ENCODE measurements at regions not wholly inside any gene's neighbourhood (a gene's known extent, or its start where the extent isn't known, plus 50 kb on each side); places are given as distances from the start of the nearest gene placed in this dataset.

DNA sequence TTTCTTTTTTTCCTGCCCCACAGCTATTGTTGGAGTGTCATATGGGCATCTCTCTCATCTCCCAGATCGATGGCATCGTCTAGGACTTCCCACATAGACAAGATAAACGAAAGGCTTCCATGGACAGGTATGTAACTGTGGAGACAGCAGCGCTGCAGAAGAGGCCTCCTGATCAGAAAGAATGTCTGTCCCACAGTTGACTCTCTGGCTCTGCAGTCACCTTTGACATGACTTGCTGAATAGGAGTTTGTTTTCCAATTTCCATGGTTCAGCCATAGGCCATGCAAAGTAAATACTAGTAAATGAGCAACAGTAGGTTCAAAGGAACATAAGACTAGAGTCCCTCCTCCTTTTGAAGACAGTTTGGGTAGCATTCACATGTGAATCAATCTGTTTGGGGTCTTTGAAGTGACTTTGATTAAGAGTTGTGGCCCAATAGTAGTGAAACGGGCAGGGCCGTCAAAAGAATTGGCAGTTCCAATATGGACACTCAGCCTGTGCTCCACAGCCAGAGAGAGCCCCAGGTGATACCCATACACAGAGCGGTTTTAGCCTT is 134.7 kb upstream of the IFNGR1 start:
- no peak for DNase-seq

DNA sequence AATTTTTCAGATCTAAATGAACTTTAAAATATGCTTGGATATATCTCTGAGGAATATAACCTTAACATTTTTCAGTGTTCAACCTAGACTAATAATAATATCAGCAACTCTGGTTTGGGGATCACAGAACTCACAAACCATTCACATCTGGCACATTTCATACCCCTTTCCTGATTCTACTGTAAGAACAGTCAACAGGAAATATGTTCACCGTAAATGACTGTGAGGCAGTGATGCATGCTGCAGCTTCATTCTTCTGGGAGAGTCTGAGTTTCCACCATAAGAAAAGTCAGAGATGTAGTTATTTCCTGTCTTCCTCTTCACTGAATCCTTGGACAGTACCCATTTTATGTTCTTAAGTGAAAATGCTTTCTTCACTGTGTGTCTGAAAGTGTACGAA is 134.2 kb upstream of the IFNGR1 start:
- DNase-seq, result no peak

DNA sequence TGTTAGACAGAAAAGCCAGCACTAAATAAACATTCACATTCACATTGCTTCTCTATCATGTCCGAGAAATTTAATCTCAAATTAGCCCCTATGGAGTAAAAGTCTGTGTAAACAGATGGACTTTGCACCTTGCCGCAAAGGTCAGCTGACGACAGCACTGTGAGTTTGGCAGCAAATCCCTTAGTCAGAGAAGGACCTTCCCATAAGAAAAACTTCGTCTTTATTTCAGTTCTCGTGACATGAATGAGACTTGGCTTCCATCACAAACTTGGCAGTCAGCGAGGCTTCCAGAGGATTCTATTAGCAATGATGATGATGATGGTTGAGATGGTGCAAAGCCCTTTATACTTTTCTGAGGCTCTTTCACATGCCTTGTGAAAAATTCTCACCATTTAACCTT is 133.7 kb upstream of the IFNGR1 start:
- no peak for DNase-seq

DNA sequence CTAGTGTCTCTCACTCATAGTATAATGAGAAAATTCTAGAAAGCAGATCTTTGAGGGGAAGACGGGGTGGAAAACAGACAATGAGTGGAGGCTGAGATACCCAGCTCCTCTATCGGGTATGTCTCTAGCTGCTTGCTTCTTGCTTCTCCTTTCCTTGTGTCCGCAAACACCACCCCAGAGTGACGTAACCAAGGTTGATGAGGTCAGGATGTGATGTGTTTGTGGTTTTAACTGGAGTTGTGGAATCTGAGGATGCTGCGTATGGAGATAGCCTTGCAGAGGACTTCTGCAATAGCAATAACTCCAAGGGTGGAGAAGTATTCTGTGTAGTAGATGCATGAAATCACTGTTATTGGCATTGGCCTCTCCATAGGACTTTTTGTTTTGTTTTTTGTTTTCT is 132.7 kb upstream of the IFNGR1 start:
- no peak for DNase-seq

DNA sequence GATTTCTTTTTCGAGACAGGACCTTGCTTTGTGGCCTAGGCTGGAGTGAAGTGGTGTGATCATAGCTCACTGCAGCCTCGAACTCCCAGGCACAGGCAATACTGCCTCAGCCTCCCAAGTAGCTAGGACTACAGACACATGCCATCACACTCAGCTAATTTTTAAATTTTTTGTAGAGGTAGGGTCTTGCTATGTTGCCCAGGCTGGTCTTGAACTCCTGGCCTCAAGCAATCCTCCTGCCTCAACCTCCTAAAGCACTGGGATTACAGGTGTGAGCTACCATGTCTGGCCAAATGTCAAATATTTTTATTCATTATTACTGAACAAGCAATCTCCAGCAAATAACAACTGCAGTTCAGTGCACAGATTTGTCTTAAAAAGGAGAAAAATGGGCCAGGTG is 131.7 kb upstream of the IFNGR1 start:
- no peak for DNase-seq

DNA sequence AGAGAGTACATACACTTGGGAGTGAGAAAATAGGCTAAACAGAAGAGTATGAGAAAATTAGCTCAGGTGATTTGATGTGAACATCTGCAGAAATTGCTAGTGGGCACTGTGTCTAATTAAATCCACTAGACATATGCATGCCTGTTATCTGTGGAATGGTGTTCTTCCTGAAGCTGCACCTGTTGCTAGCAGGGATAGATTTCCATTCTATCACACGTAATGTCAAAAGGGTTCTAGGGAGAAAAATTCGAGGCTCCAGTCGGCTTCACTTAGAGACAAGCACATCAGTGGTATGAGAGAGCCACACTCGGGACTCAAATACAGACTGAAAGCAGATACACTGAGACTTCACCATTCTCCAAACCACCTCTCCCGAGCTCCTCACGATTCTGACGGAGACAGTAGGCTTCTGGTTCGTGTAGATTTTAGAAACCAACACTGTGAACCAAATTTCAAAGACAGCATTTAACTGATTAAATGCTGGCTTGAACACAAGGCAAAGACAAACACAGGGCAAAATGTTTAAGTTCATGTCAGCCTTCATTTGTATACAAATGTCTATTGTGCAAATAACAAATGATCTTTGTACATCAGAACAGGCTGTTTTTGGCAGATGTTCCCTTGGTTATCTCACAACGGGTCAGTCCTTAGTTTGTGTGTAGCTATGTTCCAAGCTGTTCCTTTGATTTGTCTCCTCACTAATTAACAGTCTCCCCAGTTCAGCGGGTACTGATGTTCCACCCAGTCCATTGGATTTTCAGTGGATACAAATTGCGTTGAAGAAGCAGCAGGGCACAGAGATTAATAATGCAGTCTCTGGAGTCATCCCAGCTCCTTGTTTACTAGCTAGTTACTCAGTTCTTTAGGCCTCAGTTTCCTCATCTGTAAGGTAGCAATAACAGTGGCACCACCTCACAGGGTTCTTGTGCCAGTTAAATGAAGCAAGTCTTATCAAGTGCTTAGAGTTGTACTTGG is 131.0 kb upstream of the IFNGR1 start:
- DNase-seq, result no peak

DNA sequence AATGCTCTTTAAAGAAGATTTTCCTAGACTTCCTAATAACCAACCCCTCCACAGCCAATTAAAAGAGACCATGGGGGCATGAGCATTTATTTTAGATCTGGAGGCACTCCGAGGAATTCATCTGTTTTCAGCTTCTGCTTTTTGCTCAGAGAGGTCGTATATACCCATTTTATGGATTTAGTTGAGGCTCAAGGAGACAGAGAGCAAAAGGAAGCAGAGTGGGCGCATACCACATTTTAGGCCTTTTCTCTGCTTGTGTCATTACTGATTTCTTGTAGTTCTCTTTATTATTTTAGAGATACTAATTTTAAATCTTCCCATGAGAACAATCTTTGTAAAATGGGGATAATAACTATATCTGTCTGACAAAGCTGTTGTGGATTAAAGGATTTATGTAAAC is 129.6 kb upstream of the IFNGR1 start:
- DNase-seq, result no peak

DNA sequence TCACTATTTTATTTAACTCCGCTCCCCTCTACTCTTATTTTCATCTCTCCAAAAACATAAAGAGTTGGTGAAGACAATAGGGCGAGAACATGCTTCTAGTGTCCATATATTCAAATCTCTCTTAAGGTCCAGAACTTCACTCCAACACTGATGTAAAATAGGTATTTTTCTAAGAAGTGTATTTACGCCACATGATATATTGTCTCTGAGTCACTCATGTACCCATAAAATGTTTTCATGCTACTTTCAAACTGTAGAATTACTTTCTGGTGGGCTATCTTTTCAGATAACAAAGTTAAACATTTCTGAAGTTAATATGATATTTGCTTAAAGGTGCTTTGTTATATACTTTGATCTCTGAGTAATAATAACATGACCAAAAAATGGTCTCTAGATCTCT is 124.1 kb upstream of the IFNGR1 start:
- DNase-seq, result no peak

DNA sequence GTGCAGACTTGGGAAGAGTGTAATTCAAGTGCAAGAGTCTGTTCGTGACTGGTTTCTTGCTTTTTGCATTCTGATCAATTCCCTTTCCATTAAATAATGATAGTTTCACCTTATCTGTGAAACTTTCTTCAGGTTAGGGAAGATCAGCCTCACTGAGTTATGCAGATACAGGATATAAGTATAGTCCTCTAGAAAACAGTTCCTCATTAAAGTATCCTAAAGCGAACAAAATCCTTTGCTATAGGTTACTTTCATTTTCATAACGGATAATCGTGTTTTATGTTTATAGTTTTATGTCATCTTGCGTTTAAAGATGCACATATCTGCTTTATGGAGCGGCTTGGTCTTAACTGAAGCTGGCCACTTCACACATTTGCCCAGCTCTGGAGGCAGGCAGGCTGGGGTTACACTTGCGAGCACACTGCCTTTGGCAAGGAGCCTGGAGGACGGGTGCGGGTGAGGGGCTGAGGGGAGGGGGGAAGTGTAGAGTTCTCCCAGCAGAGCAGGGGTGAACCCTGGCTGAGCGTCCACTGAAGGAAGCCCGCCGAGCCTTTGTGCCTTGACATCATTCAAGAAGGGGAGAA is 123.5 kb upstream of the IFNGR1 start:
- DNase-seq, result no peak

DNA sequence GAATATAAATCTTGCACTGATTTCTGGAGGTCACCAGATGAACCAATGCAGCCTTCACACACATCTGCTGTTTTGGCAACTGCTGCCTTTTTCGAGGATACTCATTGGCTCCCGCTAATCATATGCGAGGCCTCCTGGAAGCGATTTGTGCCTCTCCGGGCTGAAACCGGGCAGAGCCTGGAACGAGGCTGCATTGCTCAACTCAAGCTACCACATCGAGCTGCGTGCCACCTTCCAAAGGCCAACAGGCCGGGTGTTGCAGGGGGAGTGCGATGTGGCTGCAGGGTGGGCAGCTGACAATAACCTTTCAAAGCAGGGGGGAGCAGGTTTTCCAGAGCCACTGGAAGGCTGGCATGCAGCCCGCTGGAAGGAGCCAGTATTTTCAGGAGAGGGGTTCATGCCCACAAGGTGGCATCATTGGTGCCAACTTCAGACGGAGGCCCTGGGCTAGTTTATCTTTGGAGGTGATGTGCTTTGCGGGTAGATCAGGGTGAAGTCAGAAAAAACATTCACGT is 122.6 kb upstream of the IFNGR1 start:
- DNase-seq, result no peak

DNA sequence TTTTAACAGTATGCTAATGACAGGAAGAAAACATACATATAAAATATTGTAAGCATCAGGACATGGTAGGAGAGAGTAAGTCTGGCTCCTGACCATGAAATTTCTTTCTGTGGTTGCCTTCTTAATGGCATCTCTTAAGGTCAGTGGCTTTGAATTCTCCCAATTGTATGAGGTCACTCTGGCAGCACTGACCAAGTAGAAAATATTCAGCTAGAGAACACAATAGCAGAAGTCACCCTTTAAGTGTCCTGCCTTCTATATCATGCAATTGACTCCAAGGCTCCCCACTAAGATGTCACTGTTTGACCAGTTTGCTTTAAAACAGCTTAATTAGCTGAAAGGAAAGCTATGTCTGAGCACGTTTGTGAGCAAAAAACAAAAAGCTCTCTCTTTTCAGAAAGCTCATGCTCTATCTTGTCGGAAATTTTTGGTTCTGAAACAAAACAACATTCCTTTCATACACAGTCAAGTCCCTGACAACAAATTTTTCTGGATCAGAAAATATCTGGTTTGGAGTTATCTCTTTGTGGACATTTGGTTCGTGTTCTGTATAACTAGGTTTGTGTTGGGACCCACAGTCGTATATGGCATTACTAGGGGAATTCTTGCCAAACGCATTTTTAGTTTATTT is 120.9 kb upstream of the IFNGR1 start:
- no peak for DNase-seq

DNA sequence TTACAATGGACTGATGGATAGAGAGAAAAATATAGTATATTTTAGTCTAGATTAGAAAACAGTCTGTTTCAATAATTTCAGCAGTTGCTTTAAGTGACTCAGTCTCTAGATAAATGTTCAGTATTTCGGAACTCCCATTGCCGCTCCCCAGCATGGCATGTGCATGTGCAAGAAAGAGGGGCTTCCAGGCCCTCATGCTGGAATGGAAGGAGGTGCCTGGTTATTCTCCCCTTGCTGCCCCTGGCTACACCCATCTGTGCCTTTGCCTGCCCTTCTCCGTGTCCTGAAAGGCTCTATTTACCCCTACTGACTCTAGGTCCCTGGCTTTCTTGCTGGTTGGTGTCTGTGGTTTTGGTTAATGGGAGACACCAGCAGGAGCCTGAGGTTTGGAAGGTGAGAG is 115.7 kb upstream of the IFNGR1 start:
- no peak for DNase-seq

DNA sequence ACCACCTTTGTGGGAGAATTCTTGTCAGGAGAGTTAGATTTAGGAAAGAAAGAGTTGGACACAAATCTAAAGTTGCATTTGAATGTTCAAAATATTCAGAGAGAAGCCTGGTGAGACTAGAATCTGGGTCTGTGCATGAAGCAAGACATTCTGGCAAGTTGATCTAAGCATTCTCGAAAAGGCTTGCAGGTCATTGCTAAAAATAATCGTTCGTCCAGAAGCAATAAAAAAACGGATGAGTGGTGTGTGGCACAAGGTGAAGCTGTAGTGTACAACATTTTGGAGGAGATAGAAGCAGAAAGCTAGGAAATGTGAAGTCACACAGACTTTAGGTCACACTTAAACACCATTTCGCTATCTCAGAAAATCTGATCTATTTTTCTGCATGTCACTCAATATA is 114.9 kb upstream of the IFNGR1 start:
- DNase-seq, result no peak

DNA sequence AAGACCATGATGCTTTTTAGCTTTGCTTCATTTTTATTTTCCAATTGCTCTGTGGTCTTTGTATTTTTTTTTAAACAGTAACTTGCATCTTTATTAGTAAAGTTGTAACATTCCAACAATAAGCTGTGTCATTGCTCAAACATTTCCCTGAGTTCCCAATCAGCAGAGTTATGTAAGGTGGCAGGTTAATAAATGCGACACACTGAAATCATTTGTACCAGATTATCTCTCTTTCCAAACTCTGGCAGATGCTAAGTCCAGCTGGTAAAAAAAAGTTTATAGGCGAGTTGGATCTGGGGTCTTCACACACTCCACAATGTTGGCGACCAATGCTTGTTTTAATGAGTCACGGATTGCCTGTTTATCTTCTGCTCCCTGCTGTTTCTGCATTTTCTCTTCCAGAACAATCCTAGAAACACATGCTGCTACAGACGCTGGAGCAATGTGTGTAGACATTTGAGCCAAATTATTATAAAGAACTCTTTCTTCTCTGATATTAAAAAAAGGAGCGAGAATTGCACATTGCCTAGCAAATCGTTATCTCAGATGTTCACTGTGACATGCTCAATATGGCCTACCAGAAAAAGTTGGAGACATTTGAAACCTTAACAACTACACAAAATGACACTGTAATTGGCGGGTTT is 113.6 kb upstream of the IFNGR1 start:
- DNase-seq, result no peak

DNA sequence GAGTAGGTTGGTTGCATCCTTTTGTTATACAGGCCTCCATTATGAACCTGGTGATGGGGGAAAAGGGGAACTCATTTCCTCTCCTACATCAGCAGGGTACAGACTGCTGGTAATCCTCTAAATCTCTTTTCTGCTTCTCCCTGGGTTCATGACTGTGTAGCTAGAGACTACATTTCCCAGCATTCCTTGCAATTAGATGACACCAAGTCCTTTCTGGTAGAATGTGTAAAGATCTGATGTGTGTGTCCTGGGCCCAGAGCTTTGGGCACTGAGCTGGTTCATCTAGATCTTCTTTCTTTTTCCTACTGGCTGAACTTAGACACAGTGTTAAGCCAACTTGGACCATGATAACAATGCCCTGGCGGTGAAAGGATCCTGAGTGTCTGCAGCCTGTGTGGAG is 104.7 kb upstream of the IFNGR1 start:
- no peak for DNase-seq

DNA sequence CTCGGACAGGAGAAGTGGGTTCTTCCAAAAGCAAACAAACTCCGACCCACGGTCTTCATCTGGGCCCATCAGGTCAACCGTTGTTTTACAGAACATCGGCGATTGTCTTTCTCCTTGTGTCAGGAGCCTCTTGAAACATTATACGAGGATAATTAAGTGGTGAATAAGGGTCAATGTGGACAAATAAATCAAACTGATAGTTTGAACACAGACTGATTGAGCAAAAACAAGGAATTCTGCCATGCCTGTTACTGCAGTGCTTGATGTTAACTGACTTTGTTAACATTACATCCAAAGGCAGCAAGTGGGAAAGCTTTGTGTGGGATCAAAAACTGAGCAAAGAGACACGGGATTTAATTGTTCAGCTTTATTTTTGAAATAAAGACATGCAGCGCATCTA is 101.1 kb upstream of the IFNGR1 start:
- DNase-seq, result peak; percentile 71

DNA sequence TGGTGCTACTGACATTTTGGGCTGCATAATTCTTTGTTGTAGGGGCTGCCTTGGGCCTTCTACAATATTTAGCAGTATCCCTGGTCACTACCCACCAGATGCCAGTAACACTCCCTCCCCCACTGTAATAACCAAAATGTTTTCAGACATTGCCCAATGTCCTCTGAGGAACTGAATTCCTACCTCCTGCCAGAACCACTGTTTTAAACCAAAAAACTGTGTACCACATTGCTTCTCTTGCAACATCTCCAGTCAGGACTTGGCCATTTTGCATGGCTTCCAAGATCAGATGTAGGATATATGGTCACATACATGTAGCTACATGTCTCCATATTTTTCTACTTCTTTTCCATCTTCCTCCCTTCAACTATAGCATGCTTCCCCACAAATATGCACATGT is 97.4 kb upstream of the IFNGR1 start:
- DNase-seq, result no peak

DNA sequence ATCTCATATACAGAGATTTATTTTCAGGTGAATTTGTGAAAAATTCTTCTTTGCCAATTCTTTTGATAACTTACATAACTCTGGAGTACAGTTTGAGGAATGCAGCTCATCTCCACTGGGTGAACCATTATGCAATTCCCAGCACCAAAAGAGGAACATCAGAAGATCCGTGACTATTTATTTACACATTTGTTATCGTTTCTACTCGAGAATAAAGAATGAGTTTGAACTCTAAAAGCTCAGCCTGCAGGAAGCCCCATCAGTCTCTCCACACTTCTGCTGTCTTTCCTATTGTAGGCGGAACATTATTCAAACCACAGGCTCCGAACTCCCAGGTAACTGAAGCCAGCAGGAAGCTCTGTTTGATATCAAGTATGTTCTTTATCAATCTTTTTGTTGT is 95.9 kb upstream of the IFNGR1 start:
- no peak for DNase-seq

DNA sequence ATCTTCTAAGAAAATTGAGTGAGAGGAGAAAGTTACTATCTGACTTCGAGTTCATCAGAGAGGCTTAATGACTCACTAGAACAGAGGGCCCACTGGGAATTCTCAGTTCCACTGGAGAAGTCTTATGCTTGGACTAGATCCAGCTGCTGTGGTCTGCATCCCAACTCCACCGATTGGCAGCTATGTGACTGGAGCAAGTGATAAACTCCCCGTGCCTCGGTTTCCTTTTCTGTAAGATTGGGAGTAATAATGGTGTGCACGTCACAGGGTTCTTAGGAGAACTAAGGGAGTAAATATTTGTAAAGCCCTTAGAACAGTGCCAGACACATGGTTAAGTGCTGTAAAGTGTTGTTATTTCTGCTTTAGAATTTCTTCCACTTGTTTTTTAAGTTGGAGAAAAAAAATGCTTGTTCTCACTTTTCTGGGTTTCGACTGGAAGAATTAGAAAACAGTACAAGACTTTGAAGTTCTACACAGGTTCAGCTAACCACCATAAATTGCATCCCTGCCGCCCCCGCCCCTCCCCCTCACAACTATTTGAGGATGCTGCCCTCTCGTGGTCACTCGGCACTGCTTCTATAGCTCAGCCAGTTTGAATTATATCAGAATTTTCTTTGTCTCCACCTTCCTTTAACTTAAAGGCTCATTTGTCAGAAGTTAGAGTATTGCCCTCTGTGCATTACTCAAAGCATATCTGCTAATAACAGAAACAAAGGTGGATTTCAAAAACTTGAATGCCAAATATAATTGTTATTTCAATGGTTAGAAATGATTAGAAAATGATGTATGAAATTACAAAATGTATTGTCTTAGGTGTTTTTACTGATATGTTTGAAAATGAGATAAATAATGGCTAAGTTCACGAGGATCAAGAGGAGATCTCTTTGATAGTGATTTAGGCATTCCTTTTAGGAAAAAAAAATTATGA is 95.0 kb upstream of the IFNGR1 start:
- DNase-seq, result peak; percentile 65

DNA sequence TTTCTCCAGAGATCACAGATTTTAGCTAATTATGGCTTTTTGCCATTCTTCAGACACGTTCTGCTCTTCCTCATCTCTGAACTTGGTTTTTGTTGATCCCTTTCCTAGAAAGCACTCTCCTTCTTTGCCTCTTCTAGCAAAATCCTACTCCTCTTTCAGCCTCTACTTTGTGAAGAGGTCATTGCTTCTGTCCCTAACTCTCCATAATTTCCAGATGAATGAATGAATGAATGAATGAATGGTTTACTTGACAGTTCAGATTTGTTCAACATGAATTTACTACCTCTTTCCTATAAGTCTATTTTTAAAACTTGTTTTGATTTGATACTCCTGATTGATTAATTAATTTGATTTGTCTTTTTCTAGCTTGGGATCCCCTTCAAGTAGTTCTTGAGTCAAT is 94.0 kb upstream of the IFNGR1 start:
- no peak for DNase-seq

DNA sequence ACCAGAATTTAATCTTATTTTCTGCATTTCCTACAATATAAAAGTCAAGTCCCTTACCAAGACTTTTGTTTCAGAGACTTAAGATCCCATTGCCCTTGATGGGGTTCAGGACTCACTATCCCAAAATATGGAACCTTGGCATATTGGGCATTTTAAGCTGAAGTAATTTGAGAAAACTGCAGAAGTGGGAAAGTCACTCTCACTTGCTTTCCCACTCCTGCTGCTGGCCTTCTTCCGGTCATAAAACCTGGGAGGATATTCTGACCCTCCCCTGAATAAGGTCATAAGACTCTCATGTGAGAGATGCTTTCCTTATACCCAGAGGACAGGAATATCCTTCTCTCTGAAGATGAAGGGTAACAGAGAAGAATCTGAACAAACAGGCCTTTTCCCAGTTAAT is 92.8 kb upstream of the IFNGR1 start:
- no peak for DNase-seq

Data from renal pelvis (tissue), 1 donor.